ENCODE measurements at regions not wholly inside any gene's neighbourhood (a gene's known extent, or its start where the extent isn't known, plus 50 kb on each side); places are given as distances from the start of the nearest gene placed in this dataset.
"Not testable (repeated sequence)": the region's sequence is repeated elsewhere in the genome, so short reads cannot be mapped to it uniquely, and the experiment has no call there.

- not testable (repeated sequence) for DNase-seq (ENCODE audit: low read depth in 2 of 2)
Measured at GRCh38 chr1:149360351-149360750, 114.5 kb upstream of the NBPF19 start.

GRCh38 chr1:149361310-149361709 lies 113.5 kb upstream of the NBPF19 start:
- DNase-seq (ENCODE audit: low read depth in 2 of 2) = not testable (repeated sequence)

- DNase-seq (ENCODE audit: low read depth in 2 of 2) = not testable (repeated sequence)
Measured at GRCh38 chr1:149364188-149364981, 110.5 kb upstream of the NBPF19 start.

- DNase-seq (ENCODE audit: low read depth in 2 of 2) = not testable (repeated sequence)
Measured at GRCh38 chr1:149366402-149366801, 108.4 kb upstream of the NBPF19 start.

GRCh38 chr1:149367472-149368044 lies 107.3 kb upstream of the NBPF19 start:
- DNase-seq (ENCODE audit: low read depth in 2 of 2) = not testable (repeated sequence)

- not testable (repeated sequence) for DNase-seq (ENCODE audit: low read depth in 2 of 2)
Measured at GRCh38 chr1:149368337-149368736, 106.5 kb upstream of the NBPF19 start.

- DNase-seq (ENCODE audit: low read depth in 2 of 2) = not testable (repeated sequence)
Measured at GRCh38 chr1:149369081-149369480, 105.8 kb upstream of the NBPF19 start.

- not testable (repeated sequence) for DNase-seq (ENCODE audit: low read depth in 2 of 2)
Measured at GRCh38 chr1:149371955-149372354, 102.9 kb upstream of the NBPF19 start.

- DNase-seq (ENCODE audit: low read depth in 2 of 2) = not testable (repeated sequence)
Measured at GRCh38 chr1:149378462-149378861, 96.4 kb upstream of the NBPF19 start.

GRCh38 chr1:149390173-149390926 lies 84.5 kb upstream of the NBPF19 start:
- DNase-seq (ENCODE audit: low read depth in 2 of 2) = peak; percentile 23 to 45

- not testable (repeated sequence) for DNase-seq (ENCODE audit: low read depth in 2 of 2)
Measured at GRCh38 chr1:149390931-149391330, 83.9 kb upstream of the NBPF19 start.

GRCh38 chr1:149395802-149396201 lies 79.0 kb upstream of the NBPF19 start:
- peak in 1 of 2 donors; percentile 39 for DNase-seq (ENCODE audit: low read depth in 2 of 2)

- not testable (repeated sequence) for DNase-seq (ENCODE audit: low read depth in 2 of 2)
Measured at GRCh38 chr1:149398527-149398926, 76.3 kb upstream of the NBPF19 start.

- DNase-seq (ENCODE audit: low read depth in 2 of 2) = not testable (repeated sequence)
Measured at GRCh38 chr1:149408404-149408803, 66.4 kb upstream of the NBPF19 start.

- not testable (repeated sequence) for DNase-seq (ENCODE audit: low read depth in 2 of 2)
Measured at GRCh38 chr1:149415373-149415772, 59.5 kb upstream of the NBPF19 start.

GRCh38 chr1:149418782-149419181 lies 56.1 kb upstream of the NBPF19 start:
- not testable (repeated sequence) for DNase-seq (ENCODE audit: low read depth in 2 of 2)

GRCh38 chr1:149423122-149423521 lies 51.7 kb upstream of the NBPF19 start:
- DNase-seq (ENCODE audit: low read depth in 2 of 2) = not testable (repeated sequence)
